ENCODE measurements at regions not wholly inside any gene's neighbourhood (a gene's known extent, or its start where the extent isn't known, plus 50 kb on each side); places are given as distances from the start of the nearest gene placed in this dataset.

DNA sequence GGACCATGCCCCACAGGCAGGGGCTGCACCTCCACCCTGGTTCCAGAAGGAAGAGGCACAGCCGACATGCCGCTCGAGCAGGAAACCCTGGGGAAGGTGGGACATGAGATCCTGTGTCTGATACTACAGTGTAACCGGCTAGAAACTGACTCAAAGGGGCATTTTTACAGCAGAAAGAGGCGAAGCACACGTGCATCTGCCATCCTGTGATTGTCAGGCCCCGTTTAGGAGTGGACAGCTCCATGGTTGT, 62.7 kb downstream of the SIK1 start:
- Mint-ChIP-seq H3K27ac (ENCODE audit: unreplicated experiment) (no peak overlapping the region), H3K9me3 (ENCODE audit: unreplicated experiment) (no peaks in the 10 kb centered on the region), H3K36me3 (ENCODE audit: low read depth, unreplicated experiment) (no peaks in the 10 kb centered on the region), H3K4me3 (ENCODE audit: unreplicated experiment) (no peak overlapping the region), H3K4me1 (ENCODE audit: unreplicated experiment) (peaks cover 9% of the 10 kb centered on the region), H3K27me3 (ENCODE audit: unreplicated experiment) (peaks cover 3% of the 10 kb centered on the region)
- DNase-seq (ENCODE audit: low spot score) = no peak
- TF ChIP-seq, protein P1, sequence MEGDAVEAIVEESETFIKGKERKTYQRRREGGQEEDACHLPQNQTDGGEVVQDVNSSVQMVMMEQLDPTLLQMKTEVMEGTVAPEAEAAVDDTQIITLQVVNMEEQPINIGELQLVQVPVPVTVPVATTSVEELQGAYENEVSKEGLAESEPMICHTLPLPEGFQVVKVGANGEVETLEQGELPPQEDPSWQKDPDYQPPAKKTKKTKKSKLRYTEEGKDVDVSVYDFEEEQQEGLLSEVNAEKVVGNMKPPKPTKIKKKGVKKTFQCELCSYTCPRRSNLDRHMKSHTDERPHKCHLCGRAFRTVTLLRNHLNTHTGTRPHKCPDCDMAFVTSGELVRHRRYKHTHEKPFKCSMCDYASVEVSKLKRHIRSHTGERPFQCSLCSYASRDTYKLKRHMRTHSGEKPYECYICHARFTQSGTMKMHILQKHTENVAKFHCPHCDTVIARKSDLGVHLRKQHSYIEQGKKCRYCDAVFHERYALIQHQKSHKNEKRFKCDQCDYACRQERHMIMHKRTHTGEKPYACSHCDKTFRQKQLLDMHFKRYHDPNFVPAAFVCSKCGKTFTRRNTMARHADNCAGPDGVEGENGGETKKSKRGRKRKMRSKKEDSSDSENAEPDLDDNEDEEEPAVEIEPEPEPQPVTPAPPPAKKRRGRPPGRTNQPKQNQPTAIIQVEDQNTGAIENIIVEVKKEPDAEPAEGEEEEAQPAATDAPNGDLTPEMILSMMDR (IDR thresholded peaks at IDR 0.05; ENCODE audit: unreplicated experiment) = no peak

DNA sequence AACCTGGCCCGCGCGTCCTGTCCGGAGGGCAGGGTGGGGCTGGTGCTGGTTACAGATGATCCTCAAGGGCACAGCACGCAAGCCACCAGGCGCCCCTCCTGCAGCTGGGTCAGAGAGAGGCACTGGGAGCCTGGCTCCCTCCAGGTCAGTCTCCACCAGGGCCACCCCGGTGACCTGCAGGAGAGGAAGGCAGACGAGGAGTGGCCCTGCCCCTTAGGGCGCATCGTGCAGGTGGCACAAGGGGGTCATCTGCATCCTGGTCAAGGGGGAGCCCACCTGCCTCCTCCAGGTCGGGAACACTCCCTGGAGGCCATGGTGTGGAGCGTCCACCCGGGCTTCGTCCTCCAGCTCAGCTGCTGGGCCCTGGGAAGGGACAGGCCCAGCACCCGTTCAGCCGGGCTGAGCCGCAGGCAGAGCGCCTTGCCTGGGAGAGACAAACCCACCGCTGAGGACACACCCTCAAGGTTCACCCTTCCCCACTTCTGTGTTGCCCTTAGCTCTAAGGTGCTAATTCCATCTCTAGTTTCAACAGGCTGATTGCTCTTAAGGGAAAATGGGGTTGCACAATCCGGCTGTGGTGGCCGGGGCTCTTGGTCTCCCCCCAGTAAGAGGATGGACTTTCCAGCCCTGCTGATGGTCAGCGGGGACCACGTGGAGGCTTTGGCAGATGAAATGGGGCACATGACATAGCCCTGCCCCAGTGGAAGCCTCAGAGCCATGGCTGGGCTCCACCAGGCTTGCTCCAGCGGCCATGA, 63.2 kb downstream of the SIK1 start:
- Mint-ChIP-seq H3K4me3 (ENCODE audit: unreplicated experiment) (no peak overlapping the region), H3K27ac (ENCODE audit: unreplicated experiment) (no peak overlapping the region), H3K36me3 (ENCODE audit: low read depth, unreplicated experiment) (no peaks in the 10 kb centered on the region), H3K27me3 (ENCODE audit: unreplicated experiment) (peaks cover 3% of the 10 kb centered on the region), H3K4me1 (ENCODE audit: unreplicated experiment) (peaks cover 9% of the 10 kb centered on the region), H3K9me3 (ENCODE audit: unreplicated experiment) (no peaks in the 10 kb centered on the region)
- TF ChIP-seq, protein P1 (IDR thresholded peaks at IDR 0.05; ENCODE audit: unreplicated experiment) = no peak
- DNase-seq (ENCODE audit: low spot score) = no peak

GRCh38 chr21:43362915-43363314, 64.0 kb downstream of the SIK1 start:
- no peak for DNase-seq (ENCODE audit: low spot score)
- Mint-ChIP-seq H3K4me1 (ENCODE audit: unreplicated experiment) (peaks cover 9% of the 10 kb centered on the region), H3K27ac (ENCODE audit: unreplicated experiment) (peak overlapping the region; percentile 18), H3K9me3 (ENCODE audit: unreplicated experiment) (no peaks in the 10 kb centered on the region), H3K4me3 (ENCODE audit: unreplicated experiment) (no peak overlapping the region), H3K27me3 (ENCODE audit: unreplicated experiment) (peaks cover 3% of the 10 kb centered on the region), H3K36me3 (ENCODE audit: low read depth, unreplicated experiment) (no peaks in the 10 kb centered on the region)
- TF ChIP-seq, protein P1 (IDR thresholded peaks at IDR 0.05; ENCODE audit: unreplicated experiment) = no peak

GRCh38 chr21:43362321-43362791, 64.6 kb downstream of the SIK1 start:
- no peaks in the 10 kb centered on the region for H3K36me3 Mint-ChIP-seq (ENCODE audit: low read depth, unreplicated experiment)
- no peak overlapping the region for H3K27ac Mint-ChIP-seq (ENCODE audit: unreplicated experiment)
- no peaks in the 10 kb centered on the region for H3K9me3 Mint-ChIP-seq (ENCODE audit: unreplicated experiment)
- H3K4me1 Mint-ChIP-seq (ENCODE audit: unreplicated experiment) = peaks cover 9% of the 10 kb centered on the region
- TF ChIP-seq, protein P1 (IDR thresholded peaks at IDR 0.05; ENCODE audit: unreplicated experiment) = no peak
- DNase-seq (ENCODE audit: low spot score) = peak; percentile 46
- peaks cover 3% of the 10 kb centered on the region for H3K27me3 Mint-ChIP-seq (ENCODE audit: unreplicated experiment)
- H3K4me3 Mint-ChIP-seq (ENCODE audit: unreplicated experiment) = no peak overlapping the region

GRCh38 chr21:43361493-43362296, 65.2 kb downstream of the SIK1 start:
- Mint-ChIP-seq H3K27me3 (ENCODE audit: unreplicated experiment) (peaks cover 3% of the 10 kb centered on the region), H3K36me3 (ENCODE audit: low read depth, unreplicated experiment) (no peaks in the 10 kb centered on the region), H3K4me3 (ENCODE audit: unreplicated experiment) (no peak overlapping the region), H3K4me1 (ENCODE audit: unreplicated experiment) (peaks cover 9% of the 10 kb centered on the region), H3K27ac (ENCODE audit: unreplicated experiment) (no peak overlapping the region), H3K9me3 (ENCODE audit: unreplicated experiment) (no peaks in the 10 kb centered on the region)
- TF ChIP-seq, protein P1 (IDR thresholded peaks at IDR 0.05; ENCODE audit: unreplicated experiment) = no peak
- no peak for DNase-seq (ENCODE audit: low spot score)
